ENCODE measurements at regions not wholly inside any gene's neighbourhood (a gene's known extent, or its start where the extent isn't known, plus 50 kb on each side); places are given as distances from the start of the nearest gene placed in this dataset.
"Not testable (repeated sequence)": the region's sequence is repeated elsewhere in the genome, so short reads cannot be mapped to it uniquely, and the experiment has no call there.

DNA sequence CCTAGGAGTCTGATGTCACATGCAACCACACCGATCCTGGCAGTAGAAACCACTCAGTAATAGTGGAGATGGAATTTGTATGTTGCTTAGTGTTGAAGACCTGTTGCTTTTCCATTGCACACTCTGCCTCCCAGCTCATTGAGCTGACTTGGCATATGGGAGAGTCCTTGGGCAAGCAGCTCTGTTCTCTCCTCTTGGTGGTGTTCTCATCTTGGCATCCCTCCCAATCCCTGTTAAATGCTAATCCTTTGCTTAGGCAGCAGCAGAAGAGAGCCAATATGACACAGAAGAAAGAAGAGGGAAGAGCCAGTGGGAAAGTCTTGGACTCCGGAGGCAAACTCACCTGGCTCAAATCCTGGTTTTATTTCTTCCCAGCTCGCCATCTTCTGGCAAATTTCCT is 178.0 kb upstream of the CAND1 start:
- H3K27me3 ChIP-seq (ENCODE audit: control insufficient read depth, insufficient read depth, low read length), result peaks cover 2% of the 10 kb centered on the region
- no peaks in the 10 kb centered on the region for H3K9me3 ChIP-seq (ENCODE audit: control insufficient read depth, insufficient read depth, low read length)
- DNase-seq, result no peak
- H3K36me3 Mint-ChIP-seq, result no peaks in the 10 kb centered on the region
- intact Hi-C loops (cut with micrococcal nuclease), result no loop called here
- H3K36me3 ChIP-seq (ENCODE audit: control insufficient read depth, insufficient read depth, low read length), result no peaks in the 10 kb centered on the region
- no peaks in the 10 kb centered on the region for H3K9me3 Mint-ChIP-seq
- WGBS (ENCODE audit: insufficient coverage), result 83% methylated on average over 3 of the region's 3 CpGs
- no peaks in the 10 kb centered on the region for H3K4me1 Mint-ChIP-seq
- ATAC-seq, result no peak
- H3K4me3 Mint-ChIP-seq, result no peak overlapping the region
- TF ChIP-seq, protein P1, sequence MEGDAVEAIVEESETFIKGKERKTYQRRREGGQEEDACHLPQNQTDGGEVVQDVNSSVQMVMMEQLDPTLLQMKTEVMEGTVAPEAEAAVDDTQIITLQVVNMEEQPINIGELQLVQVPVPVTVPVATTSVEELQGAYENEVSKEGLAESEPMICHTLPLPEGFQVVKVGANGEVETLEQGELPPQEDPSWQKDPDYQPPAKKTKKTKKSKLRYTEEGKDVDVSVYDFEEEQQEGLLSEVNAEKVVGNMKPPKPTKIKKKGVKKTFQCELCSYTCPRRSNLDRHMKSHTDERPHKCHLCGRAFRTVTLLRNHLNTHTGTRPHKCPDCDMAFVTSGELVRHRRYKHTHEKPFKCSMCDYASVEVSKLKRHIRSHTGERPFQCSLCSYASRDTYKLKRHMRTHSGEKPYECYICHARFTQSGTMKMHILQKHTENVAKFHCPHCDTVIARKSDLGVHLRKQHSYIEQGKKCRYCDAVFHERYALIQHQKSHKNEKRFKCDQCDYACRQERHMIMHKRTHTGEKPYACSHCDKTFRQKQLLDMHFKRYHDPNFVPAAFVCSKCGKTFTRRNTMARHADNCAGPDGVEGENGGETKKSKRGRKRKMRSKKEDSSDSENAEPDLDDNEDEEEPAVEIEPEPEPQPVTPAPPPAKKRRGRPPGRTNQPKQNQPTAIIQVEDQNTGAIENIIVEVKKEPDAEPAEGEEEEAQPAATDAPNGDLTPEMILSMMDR (IDR thresholded peaks at IDR 0.05), result no peak
- no peak overlapping the region for H3K27ac Mint-ChIP-seq
- no peaks in the 10 kb centered on the region for H3K4me1 ChIP-seq (ENCODE audit: control insufficient read depth, insufficient read depth, low read length)
- H3K4me3 ChIP-seq (ENCODE audit: low read length), result no peak overlapping the region
- H3K27me3 Mint-ChIP-seq (ENCODE audit: low read depth in 2 of 2), result peaks cover 17 to 44% of the 10 kb centered on the region in 2 donors
- no peak overlapping the region for H3K27ac ChIP-seq (ENCODE audit: low read length)

DNA sequence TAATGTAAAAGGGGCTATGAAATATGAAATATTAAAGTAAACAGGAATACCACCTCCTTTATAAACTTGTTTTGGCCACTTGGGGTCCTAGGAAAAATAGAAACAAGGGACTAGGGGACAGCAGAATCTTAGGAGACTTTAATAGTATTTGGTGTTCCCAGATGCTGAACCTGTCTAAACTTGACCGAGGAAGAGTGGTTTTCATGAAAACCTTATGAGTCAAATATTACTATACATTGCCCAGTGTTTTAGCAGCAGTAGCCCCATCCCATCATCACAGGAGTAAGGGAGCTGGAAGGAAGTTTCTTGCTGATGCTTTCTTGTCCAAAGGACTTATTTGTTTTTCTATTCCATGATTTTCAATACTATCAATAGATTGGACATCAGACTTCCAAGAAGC is 177.5 kb upstream of the CAND1 start:
- intact Hi-C loops (cut with micrococcal nuclease), result no loop called here
- no peak overlapping the region for H3K27ac Mint-ChIP-seq
- TF ChIP-seq, protein P1 (IDR thresholded peaks at IDR 0.05), result no peak

DNA sequence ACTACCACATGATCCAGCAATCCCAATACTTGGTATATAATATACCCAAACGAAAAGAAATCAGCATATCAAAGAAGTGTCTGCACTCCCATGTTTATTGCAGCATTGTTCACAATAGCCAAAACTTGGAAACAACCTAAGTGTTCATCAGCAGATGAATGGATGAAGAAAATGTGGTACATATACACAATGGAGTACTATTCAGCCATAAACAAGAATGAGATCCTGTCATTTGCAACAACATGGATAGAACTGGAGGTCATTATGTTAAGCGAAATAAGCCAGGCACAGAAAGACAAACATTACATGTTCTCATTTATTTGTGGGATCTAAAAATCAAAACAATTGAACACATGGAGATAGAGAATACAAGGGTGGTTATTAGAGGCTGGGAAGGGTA is 176.2 kb upstream of the CAND1 start:
- H3K36me3 ChIP-seq (ENCODE audit: control insufficient read depth, insufficient read depth, low read length); H3K4me1 ChIP-seq (ENCODE audit: control insufficient read depth, insufficient read depth, low read length); H3K4me1 Mint-ChIP-seq; H3K9me3 Mint-ChIP-seq; DNase-seq; H3K4me3 Mint-ChIP-seq; H3K27ac Mint-ChIP-seq; H3K36me3 Mint-ChIP-seq; H3K9me3 ChIP-seq (ENCODE audit: control insufficient read depth, insufficient read depth, low read length); H3K4me3 ChIP-seq (ENCODE audit: low read length); H3K27me3 ChIP-seq (ENCODE audit: control insufficient read depth, insufficient read depth, low read length); intact Hi-C loops (cut with micrococcal nuclease); H3K27ac ChIP-seq (ENCODE audit: low read length); ATAC-seq: not testable (repeated sequence)
- H3K27me3 Mint-ChIP-seq (ENCODE audit: low read depth in 2 of 2), result peaks cover 20 to 44% of the 10 kb centered on the region in 2 donors
- 88% methylated on average over 1 of the region's 2 CpGs for WGBS (ENCODE audit: insufficient coverage)

More for the DNA sequence above, 177.5 kb upstream of the CAND1 start:
- no peak overlapping the region for H3K4me3 Mint-ChIP-seq
- H3K9me3 ChIP-seq (ENCODE audit: control insufficient read depth, insufficient read depth, low read length), result no peaks in the 10 kb centered on the region
- no peak overlapping the region for H3K27ac ChIP-seq (ENCODE audit: low read length)
- DNase-seq (no peak), ATAC-seq (no peak)
- WGBS (ENCODE audit: insufficient coverage), result 71% methylated on average over 1 of the region's 1 CpG
- H3K4me1 ChIP-seq (ENCODE audit: control insufficient read depth, insufficient read depth, low read length), result no peaks in the 10 kb centered on the region
- H3K36me3 Mint-ChIP-seq, result no peaks in the 10 kb centered on the region
- H3K4me1 Mint-ChIP-seq, result no peaks in the 10 kb centered on the region
- H3K36me3 ChIP-seq (ENCODE audit: control insufficient read depth, insufficient read depth, low read length), result no peaks in the 10 kb centered on the region
- H3K27me3 Mint-ChIP-seq (ENCODE audit: low read depth in 2 of 2), result peaks cover 20 to 44% of the 10 kb centered on the region in 2 donors
- no peak overlapping the region for H3K4me3 ChIP-seq (ENCODE audit: low read length)
- peaks cover 2% of the 10 kb centered on the region for H3K27me3 ChIP-seq (ENCODE audit: control insufficient read depth, insufficient read depth, low read length)
- H3K9me3 Mint-ChIP-seq, result no peaks in the 10 kb centered on the region

DNA sequence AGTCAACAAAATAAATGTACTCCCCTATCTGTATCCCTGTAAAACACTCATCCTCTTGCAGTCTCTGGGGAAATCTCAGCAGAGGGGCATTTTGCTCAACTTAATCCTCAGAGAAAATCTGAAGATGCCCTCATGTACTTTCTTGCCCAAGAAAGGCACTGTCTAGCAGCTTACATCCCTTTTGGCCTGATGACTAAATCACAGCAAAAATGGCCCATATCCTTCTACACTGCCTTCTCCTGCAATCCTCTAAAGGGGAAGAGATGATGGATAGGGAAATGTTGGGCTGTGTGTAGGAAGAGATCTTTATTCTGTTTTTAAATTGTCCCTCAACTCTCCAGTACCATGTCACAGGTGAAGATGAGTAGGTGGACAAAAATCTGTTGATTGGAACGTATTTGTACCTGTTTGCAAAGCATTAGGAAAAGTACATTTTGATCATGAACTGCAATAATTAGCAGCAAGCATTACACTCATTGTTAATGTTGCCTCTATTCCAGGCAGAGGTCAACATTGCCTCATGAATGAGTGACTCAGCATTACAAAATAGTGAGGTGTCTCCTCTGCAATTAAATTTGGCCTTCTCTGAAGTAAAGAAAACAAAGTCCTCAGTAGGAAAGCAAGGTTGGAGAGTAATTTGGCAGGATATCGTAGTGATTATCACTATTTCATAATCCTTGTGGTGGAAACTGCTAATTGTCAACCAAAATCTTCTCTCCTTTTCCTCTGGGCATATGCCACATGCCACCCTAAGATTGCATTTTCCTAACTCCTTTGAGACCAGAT is 172.4 kb upstream of the CAND1 start:
- Histone ChIP-seq H3K36me3 (ENCODE audit: control insufficient read depth, insufficient read depth, low read length) (no peaks in the 10 kb centered on the region), H3K9me3 (ENCODE audit: control insufficient read depth, insufficient read depth, low read length) (no peaks in the 10 kb centered on the region), H3K27me3 (ENCODE audit: control insufficient read depth, insufficient read depth, low read length) (no peaks in the 10 kb centered on the region), H3K4me3 (ENCODE audit: low read length) (no peak overlapping the region), H3K27ac (ENCODE audit: low read length) (no peak overlapping the region), H3K4me1 (ENCODE audit: control insufficient read depth, insufficient read depth, low read length) (no peaks in the 10 kb centered on the region)
- no peak for DNase-seq
- Mint-ChIP-seq H3K4me3 (no peak overlapping the region), H3K27me3 (ENCODE audit: low read depth in 2 of 2) (peaks cover 16 to 18% of the 10 kb centered on the region in 2 donors), H3K9me3 (no peaks in the 10 kb centered on the region), H3K4me1 (no peaks in the 10 kb centered on the region), H3K36me3 (no peaks in the 10 kb centered on the region), H3K27ac (no peak overlapping the region)
- no peak for ATAC-seq
- TF ChIP-seq, protein P1 (IDR thresholded peaks at IDR 0.05), result no peak
- intact Hi-C loops (cut with micrococcal nuclease), result no loop called here
- WGBS (ENCODE audit: insufficient coverage), result 60% methylated on average over 2 of the region's 2 CpGs
